SJCRH30 (cell line): ENCODE measurements at regions not wholly inside any gene's neighbourhood (a gene's known extent, or its start where the extent isn't known, plus 50 kb on each side); places are given as distances from the start of the nearest gene placed in this dataset.

Experiments used
- DNase-seq, 2 experiments: peaks; one replicate each; pipeline ENCODE4 v3.0.0-alpha.2; 2015 to 2020
- H3K27ac ChIP-seq: fragments of 250-450 bp; sonication (Bioruptor Pico); 2 replicates; pipeline ENCODE4 v1.5.1; 2020; ENCODE audit warnings: mild to moderate bottlenecking, moderate library complexity
- H3K27me3 ChIP-seq: fragments of 250-450 bp; sonication (Bioruptor Pico); 2 replicates; pipeline ENCODE4 v1.5.1; 2020; ENCODE audit warnings: mild to moderate bottlenecking, moderate library complexity
- H3K36me3 ChIP-seq: fragments of 250-450 bp; sonication (Bioruptor Pico); 2 replicates; pipeline ENCODE4 v1.5.1; 2020; ENCODE audit warnings: mild to moderate bottlenecking, moderate library complexity
- H3K4me1 ChIP-seq: fragments of 250-450 bp; sonication (Bioruptor Pico); 2 replicates; pipeline ENCODE4 v1.5.1; 2020; ENCODE audit warnings: mild to moderate bottlenecking, moderate library complexity
- H3K4me3 ChIP-seq: fragments of 250-450 bp; sonication (Bioruptor Pico); 2 replicates; pipeline ENCODE4 v1.5.1; 2020; ENCODE audit warnings: mild to moderate bottlenecking, moderate library complexity
- H3K9me3 ChIP-seq: fragments of 250-450 bp; sonication (Bioruptor Pico); replicated peaks from 2 replicates; pipeline ENCODE4 v1.5.1; 2020; ENCODE audit warnings: mild to moderate bottlenecking, moderate library complexity

GRCh38 chr5:113652161-113652560, 138.7 kb downstream of the YTHDC2 start:
- Histone ChIP-seq H3K9me3 (no peaks in the 10 kb centered on the region), H3K4me3 (no peak overlapping the region), H3K27me3 (no peaks in the 10 kb centered on the region), H3K4me1 (no peaks in the 10 kb centered on the region), H3K27ac (no peak overlapping the region), H3K36me3 (no peaks in the 10 kb centered on the region)
- no peak for DNase-seq

- no peaks in the 10 kb centered on the region for H3K27me3 ChIP-seq
- no peaks in the 10 kb centered on the region for H3K9me3 ChIP-seq
- H3K27ac ChIP-seq, result no peak overlapping the region
- H3K36me3 ChIP-seq, result no peaks in the 10 kb centered on the region
- DNase-seq, result no peak
- H3K4me3 ChIP-seq, result no peak overlapping the region
- H3K4me1 ChIP-seq, result no peaks in the 10 kb centered on the region
Observed at GRCh38 chr5:113654828-113655227, 141.3 kb downstream of the YTHDC2 start.

- peak in 1 of 2 experiments; percentile 9 for DNase-seq
Observed at GRCh38 chr5:113660206-113660605, 146.7 kb downstream of the YTHDC2 start.

DNA sequence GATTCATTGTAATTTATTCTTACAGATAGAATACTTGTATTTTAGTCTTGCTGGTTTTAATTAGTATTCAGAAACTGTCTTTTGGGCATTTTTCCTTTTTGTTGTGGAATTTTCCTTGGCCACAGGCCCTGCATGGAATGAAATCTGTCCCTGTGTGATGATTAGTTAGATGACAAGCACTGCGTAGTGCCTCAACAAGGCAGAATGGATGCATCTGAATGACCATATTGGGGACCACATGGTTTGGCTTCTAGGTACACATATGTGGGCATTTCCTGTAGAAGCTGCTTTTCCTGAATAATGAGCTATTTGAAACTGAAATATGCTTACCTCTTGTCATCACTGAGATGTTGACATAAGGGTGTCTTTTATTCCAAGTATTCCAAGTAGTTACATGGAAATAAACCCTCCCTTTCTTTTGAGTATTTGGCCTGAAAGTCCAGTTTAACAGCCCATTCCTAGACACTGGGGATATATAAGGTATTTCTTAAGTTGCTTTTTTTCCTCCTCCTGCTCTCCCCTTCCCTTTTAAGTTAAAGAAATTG, 147.3 kb downstream of the YTHDC2 start:
- no peaks in the 10 kb centered on the region for H3K36me3 ChIP-seq
- no peaks in the 10 kb centered on the region for H3K27me3 ChIP-seq
- H3K27ac ChIP-seq, result no peak overlapping the region
- no peak for DNase-seq
- no peaks in the 10 kb centered on the region for H3K4me1 ChIP-seq
- no peaks in the 10 kb centered on the region for H3K9me3 ChIP-seq
- H3K4me3 ChIP-seq, result no peak overlapping the region

More at GRCh38 chr5:113660206-113660605, 146.7 kb downstream of the YTHDC2 start:
- Histone ChIP-seq H3K36me3 (no peaks in the 10 kb centered on the region), H3K9me3 (no peaks in the 10 kb centered on the region), H3K4me3 (no peak overlapping the region), H3K27ac (no peak overlapping the region), H3K4me1 (no peaks in the 10 kb centered on the region), H3K27me3 (no peaks in the 10 kb centered on the region)

DNA sequence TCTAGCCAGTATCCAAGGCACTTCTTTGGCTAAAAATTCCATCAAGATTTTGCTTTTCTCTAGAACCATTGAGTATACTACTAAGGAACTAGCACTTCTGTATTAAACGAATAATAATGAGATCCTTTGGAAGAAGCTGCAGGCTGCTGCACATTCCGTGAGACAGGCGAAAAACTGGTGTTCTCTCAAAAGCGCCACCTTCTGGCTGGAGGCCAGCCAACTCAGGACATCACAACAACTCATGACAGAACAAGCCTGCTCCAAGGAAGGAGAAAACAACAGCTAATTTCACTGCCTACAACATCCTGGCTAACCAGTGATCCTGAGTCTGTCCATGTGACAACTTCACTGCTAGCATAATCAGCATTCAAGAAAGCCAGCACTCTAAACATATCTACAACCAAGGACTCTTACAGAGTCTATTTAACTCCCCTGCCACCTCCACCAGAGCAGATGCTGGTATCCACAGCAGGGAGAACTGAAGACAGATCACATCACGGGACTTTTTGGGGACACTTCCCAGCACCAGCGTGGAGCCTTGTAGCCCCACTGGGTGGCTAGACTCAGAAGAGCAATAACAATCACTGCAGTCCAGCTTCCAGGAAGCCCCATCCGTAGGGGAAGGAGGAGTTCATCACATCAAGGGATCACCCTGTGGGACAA, 150.5 kb downstream of the YTHDC2 start:
- Histone ChIP-seq H3K9me3 (no peaks in the 10 kb centered on the region), H3K4me1 (no peaks in the 10 kb centered on the region), H3K27ac (no peak overlapping the region), H3K27me3 (no peaks in the 10 kb centered on the region), H3K36me3 (no peaks in the 10 kb centered on the region), H3K4me3 (no peak overlapping the region)
- peak; percentile 32 to 64 for DNase-seq

DNA sequence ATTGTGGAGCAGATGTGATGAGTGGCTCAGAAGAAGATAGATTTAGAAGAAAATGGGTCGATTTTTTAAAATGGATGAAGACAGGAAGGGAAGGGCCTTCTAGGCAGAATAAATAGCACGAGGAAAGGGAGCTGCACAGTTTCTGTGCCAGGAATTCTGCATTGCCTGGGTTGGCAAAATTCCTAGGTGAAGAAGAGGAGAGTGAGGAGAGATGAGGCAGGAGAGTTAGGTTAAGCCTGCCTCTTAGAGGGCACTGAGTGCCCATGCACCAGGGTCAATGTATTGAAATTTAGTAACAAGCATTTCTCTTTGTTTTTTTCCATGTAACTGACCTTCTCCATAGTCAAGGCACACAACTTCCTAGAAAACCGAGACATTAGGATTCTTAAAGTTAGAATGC, 159.5 kb downstream of the YTHDC2 start:
- Histone ChIP-seq H3K27ac (no peak overlapping the region), H3K9me3 (no peaks in the 10 kb centered on the region), H3K36me3 (no peaks in the 10 kb centered on the region), H3K4me1 (no peaks in the 10 kb centered on the region), H3K4me3 (no peak overlapping the region), H3K27me3 (no peaks in the 10 kb centered on the region)
- no peak for DNase-seq

GRCh38 chr5:113675166-113675565, 161.7 kb downstream of the YTHDC2 start:
- no peaks in the 10 kb centered on the region for H3K4me1 ChIP-seq

DNA sequence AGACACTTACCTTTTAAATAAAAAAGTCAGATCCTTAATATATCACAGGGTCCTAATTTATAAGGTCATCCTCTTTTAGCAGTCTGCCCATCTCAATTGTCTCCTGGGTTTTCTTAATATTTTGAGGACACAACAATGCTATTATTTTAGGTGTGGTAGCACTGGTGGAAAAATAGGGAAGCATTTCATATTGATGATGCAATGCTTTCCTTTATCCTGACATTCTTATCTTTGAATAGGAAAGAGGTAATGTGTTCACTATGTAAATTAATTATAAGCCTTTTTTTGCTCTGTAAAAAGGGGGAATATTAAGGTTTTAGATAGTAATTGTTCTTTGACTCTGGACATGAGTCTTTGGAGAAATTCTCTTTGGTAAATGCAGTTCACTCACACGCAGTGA, 164.7 kb downstream of the YTHDC2 start:
- H3K4me3 ChIP-seq, result no peak overlapping the region
- no peak for DNase-seq
- no peaks in the 10 kb centered on the region for H3K36me3 ChIP-seq
- H3K4me1 ChIP-seq, result no peaks in the 10 kb centered on the region
- H3K27ac ChIP-seq, result no peak overlapping the region
- no peaks in the 10 kb centered on the region for H3K9me3 ChIP-seq
- H3K27me3 ChIP-seq, result 0 out of 2 replicates have a peak, but pooled peaks cover 2% of the 10 kb centered on the region

More at GRCh38 chr5:113675166-113675565, 161.7 kb downstream of the YTHDC2 start:
- Histone ChIP-seq H3K36me3 (no peaks in the 10 kb centered on the region), H3K4me3 (no peak overlapping the region), H3K9me3 (no peaks in the 10 kb centered on the region), H3K27me3 (no peaks in the 10 kb centered on the region), H3K27ac (no peak overlapping the region)
- no peak for DNase-seq

DNA sequence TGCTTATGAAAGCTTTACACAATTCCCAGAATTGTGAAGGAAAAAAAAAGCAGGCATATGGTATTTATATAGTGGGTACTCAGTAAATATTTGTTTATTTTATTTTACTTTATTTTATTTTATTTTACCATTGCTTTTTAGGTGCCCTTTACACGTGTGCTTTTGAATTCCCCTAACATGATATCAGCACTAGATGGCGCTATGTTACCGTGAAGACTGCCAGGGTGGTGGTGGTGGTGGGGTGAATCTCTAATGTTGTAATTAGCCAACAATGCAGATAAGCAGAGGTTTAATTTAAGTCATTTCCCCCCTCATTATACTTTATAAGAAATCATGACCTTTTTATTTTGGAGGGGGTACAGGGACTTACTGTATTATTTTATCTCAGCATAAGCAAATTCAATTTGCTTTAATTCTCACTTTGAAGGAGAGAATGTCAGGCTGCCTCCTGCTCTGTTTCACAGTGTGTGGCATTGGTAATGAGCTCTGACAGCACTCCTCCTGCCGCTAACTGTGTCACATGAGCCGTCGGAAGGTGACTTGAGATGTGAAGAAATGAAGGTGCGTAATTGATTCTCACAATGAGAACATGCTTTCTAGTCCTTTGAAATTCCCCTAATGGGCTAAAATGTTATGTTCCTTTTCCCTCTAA, 165.6 kb downstream of the YTHDC2 start:
- DNase-seq, result peak; percentile 16 to 71
- Histone ChIP-seq H3K4me3 (no peak overlapping the region), H3K9me3 (no peaks in the 10 kb centered on the region), H3K4me1 (no peaks in the 10 kb centered on the region), H3K27ac (no peak overlapping the region), H3K36me3 (no peaks in the 10 kb centered on the region), H3K27me3 (0 out of 2 replicates have a peak, but pooled peaks cover 2% of the 10 kb centered on the region)

DNA sequence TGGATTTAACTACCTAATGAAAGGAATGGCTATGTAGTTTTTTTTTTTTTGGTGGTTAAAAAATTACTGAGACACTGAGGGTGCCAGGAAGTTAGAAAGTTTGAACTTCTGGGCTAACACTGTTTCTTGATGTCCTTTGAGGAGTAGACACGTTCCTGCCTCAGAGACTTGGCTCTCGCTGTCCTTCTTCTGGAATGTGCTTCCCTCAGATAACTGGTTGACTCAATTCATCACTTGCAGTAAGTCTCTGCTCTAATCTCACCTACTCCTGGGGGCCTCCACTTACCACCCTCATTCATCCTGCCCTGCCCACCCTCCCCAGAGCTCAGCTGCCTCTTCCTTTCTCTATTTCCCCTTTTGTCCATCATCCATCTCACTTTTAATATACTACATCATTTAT, 167.0 kb downstream of the YTHDC2 start:
- no peaks in the 10 kb centered on the region for H3K9me3 ChIP-seq
- H3K27me3 ChIP-seq, result 0 out of 2 replicates have a peak, but pooled peaks cover 2% of the 10 kb centered on the region
- no peak overlapping the region for H3K4me3 ChIP-seq
- H3K4me1 ChIP-seq, result no peaks in the 10 kb centered on the region
- no peak overlapping the region for H3K27ac ChIP-seq
- DNase-seq, result no peak
- H3K36me3 ChIP-seq, result no peaks in the 10 kb centered on the region

- Histone ChIP-seq H3K27me3 (0 out of 2 replicates have a peak, but pooled peaks cover 2% of the 10 kb centered on the region), H3K36me3 (no peaks in the 10 kb centered on the region), H3K9me3 (no peaks in the 10 kb centered on the region), H3K4me1 (no peaks in the 10 kb centered on the region), H3K27ac (no peak overlapping the region), H3K4me3 (no peak overlapping the region)
- DNase-seq, result peak in 1 of 2 experiments; percentile 8
Observed at GRCh38 chr5:113682497-113683136, 169.1 kb downstream of the YTHDC2 start.

- no peak overlapping the region for H3K27ac ChIP-seq
- H3K4me1 ChIP-seq, result no peaks in the 10 kb centered on the region
- H3K9me3 ChIP-seq, result no peaks in the 10 kb centered on the region
- H3K4me3 ChIP-seq, result no peak overlapping the region
- H3K27me3 ChIP-seq, result 0 out of 2 replicates have a peak, but pooled peaks cover 2% of the 10 kb centered on the region
- H3K36me3 ChIP-seq, result no peaks in the 10 kb centered on the region
- DNase-seq, result no peak
Observed at GRCh38 chr5:113683211-113683610, 169.7 kb downstream of the YTHDC2 start.

- no peak overlapping the region for H3K27ac ChIP-seq
Observed at GRCh38 chr5:113686599-113686998, 173.1 kb downstream of the YTHDC2 start.

GRCh38 chr5:113689647-113690046, 176.2 kb downstream of the YTHDC2 start:
- Histone ChIP-seq H3K27ac (no peak overlapping the region), H3K36me3 (no peaks in the 10 kb centered on the region), H3K4me1 (no peaks in the 10 kb centered on the region), H3K4me3 (no peak overlapping the region), H3K9me3 (no peaks in the 10 kb centered on the region), H3K27me3 (peaks cover 7% of the 10 kb centered on the region; the same call in 1 of the 2 replicates)
- DNase-seq, result no peak

More at GRCh38 chr5:113686599-113686998, 173.1 kb downstream of the YTHDC2 start:
- Histone ChIP-seq H3K27me3 (peaks cover 6% of the 10 kb centered on the region; the same call in 1 of the 2 replicates), H3K4me3 (no peak overlapping the region), H3K36me3 (no peaks in the 10 kb centered on the region), H3K9me3 (no peaks in the 10 kb centered on the region), H3K4me1 (no peaks in the 10 kb centered on the region)
- DNase-seq, result no peak

- Histone ChIP-seq H3K4me3 (no peak overlapping the region), H3K27ac (no peak overlapping the region), H3K27me3 (peaks cover 7% of the 10 kb centered on the region; the same call in 1 of the 2 replicates), H3K9me3 (no peaks in the 10 kb centered on the region; the same call in 1 of the 2 replicates), H3K36me3 (no peaks in the 10 kb centered on the region), H3K4me1 (no peaks in the 10 kb centered on the region)
- no peak for DNase-seq
Observed at GRCh38 chr5:113692466-113692865, 179.0 kb downstream of the YTHDC2 start.
